ENCODE measurements at regions not wholly inside any gene's neighbourhood (a gene's known extent, or its start where the extent isn't known, plus 50 kb on each side); places are given as distances from the start of the nearest gene placed in this dataset.

GRCh38 chr2:15747603-15748471, 156.2 kb downstream of the DDX1 start (continued):
- TF ChIP-seq ATF3 (IDR thresholded peaks at IDR 0.05; ENCODE audit: insufficient read depth, low read depth, low read length), result no peak
- TF ChIP-seq BCL11A (IDR thresholded peaks at IDR 0.05; ENCODE audit: low read depth in 2 of 2, low read length in 2 of 2), result peak in 1 of 2 experiments; percentile 43
- no peak for TF ChIP-seq NRF1 (IDR thresholded peaks at IDR 0.05; ENCODE audit: low read depth, low read length)
- TF ChIP-seq, protein P1, sequence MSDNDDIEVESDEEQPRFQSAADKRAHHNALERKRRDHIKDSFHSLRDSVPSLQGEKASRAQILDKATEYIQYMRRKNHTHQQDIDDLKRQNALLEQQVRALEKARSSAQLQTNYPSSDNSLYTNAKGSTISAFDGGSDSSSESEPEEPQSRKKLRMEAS (IDR thresholded peaks at IDR 0.05), result peak; percentile 59
- TF ChIP-seq EP300 (IDR thresholded peaks at IDR 0.05; ENCODE audit: borderline replicate concordance in 1 of 2, low read depth in 2 of 2, low read length in 2 of 2), result peak in 1 of 2 experiments; percentile 63; a peak in 1 of 3 replicates
- no peak for TF ChIP-seq SIRT6 (IDR thresholded peaks at IDR 0.05; ENCODE audit: low read length)
- peak; percentile 99 for TF ChIP-seq TEAD4 (IDR thresholded peaks at IDR 0.05; ENCODE audit: low read depth, low read length)
- TF ChIP-seq SRF (IDR thresholded peaks at IDR 0.05; ENCODE audit: low read depth, low read length), result no peak
- no peak for TF ChIP-seq GTF2F1 (IDR thresholded peaks at IDR 0.05; ENCODE audit: borderline replicate concordance, low read depth, low read length)
- TF ChIP-seq BRCA1 (IDR thresholded peaks at IDR 0.05; ENCODE audit: low read depth, low read length), result no peak
- TF ChIP-seq MAFK (IDR thresholded peaks at IDR 0.05; ENCODE audit: low read depth, low read length), result no peak
- TF ChIP-seq, protein P2, sequence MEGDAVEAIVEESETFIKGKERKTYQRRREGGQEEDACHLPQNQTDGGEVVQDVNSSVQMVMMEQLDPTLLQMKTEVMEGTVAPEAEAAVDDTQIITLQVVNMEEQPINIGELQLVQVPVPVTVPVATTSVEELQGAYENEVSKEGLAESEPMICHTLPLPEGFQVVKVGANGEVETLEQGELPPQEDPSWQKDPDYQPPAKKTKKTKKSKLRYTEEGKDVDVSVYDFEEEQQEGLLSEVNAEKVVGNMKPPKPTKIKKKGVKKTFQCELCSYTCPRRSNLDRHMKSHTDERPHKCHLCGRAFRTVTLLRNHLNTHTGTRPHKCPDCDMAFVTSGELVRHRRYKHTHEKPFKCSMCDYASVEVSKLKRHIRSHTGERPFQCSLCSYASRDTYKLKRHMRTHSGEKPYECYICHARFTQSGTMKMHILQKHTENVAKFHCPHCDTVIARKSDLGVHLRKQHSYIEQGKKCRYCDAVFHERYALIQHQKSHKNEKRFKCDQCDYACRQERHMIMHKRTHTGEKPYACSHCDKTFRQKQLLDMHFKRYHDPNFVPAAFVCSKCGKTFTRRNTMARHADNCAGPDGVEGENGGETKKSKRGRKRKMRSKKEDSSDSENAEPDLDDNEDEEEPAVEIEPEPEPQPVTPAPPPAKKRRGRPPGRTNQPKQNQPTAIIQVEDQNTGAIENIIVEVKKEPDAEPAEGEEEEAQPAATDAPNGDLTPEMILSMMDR (IDR thresholded peaks at IDR 0.05; ENCODE audit: control extremely low read depth in 1 of 3, insufficient read depth in 1 of 3, low read depth in 1 of 3, low read length in 3 of 3), result no peak
- no peak for TF ChIP-seq PHF8 (conservative IDR thresholded peaks at IDR 0.05; ENCODE audit: low read depth, low read length)
- TF ChIP-seq NANOG (IDR thresholded peaks at IDR 0.05; ENCODE audit: insufficient read depth, low read depth, low read length, poor library complexity, severe bottlenecking), result no peak
- no peak for TF ChIP-seq HDAC2 (IDR thresholded peaks at IDR 0.05; ENCODE audit: borderline replicate concordance in 1 of 2, low read depth in 2 of 2, low read length in 2 of 2)
- no peak for TF ChIP-seq CBX8 (IDR thresholded peaks at IDR 0.05; ENCODE audit: borderline replicate concordance, low read depth, low read length)
- TF ChIP-seq YY1 (IDR thresholded peaks at IDR 0.05; ENCODE audit: low read depth, low read length), result peak; percentile 68; the same call in 1 of the 2 replicates
- TF ChIP-seq KDM1A (IDR thresholded peaks at IDR 0.05; ENCODE audit: borderline replicate concordance, low read length), result peak; percentile 76; the same call in 1 of the 2 replicates
- no peak for TF ChIP-seq FOSL1 (IDR thresholded peaks at IDR 0.05; ENCODE audit: insufficient read depth, low read depth, low read length)
